CD4-positive, alpha-beta T cell (primary cell): ENCODE measurements at regions not wholly inside any gene's neighbourhood (a gene's known extent, or its start where the extent isn't known, plus 50 kb on each side); places are given as distances from the start of the nearest gene placed in this dataset.

Experiments used
- ATAC-seq: fragments of 200-7000 bp; cut with Tn5 transposase; one replicate; pipeline ENCODE4 v1.10.0; 2022; ENCODE audit warnings: mild to moderate bottlenecking; ENCODE audit not compliant: poor library complexity
- CTCF ChIA-PET: fragments of 350-600 bp; sonication (Branson Sonifier 250); formaldehyde crosslinking; loops from one replicate; lab custom pipeline; 2021; ENCODE audit warnings: antibody characterized with exemption, inconsistent platforms; lab: Charles Lee
- POLR2A ChIA-PET: fragments of 350-600 bp; sonication (Branson Sonifier 250); formaldehyde crosslinking; loops from one replicate; lab custom pipeline; 2021; ENCODE audit warnings: antibody characterized with exemption, inconsistent platforms; lab: Charles Lee
- DNase-seq, 14 experiments: peaks; one replicate each; pipeline ENCODE4 v3.0.0-alpha.2; 2013 to 2020; ENCODE audit warnings: mixed read lengths in 2 of 14
- H3K27ac ChIP-seq, 2 donors: one replicate each; pipeline versions ENCODE4 v1.5.1 to v1.7.0; 2013; ENCODE audit warnings: low read length in 2 of 2, low read depth in 1 of 2, mild to moderate bottlenecking in 1 of 2
- H3K27me3 ChIP-seq, 2 experiments: 1 replicate in 1 of 2; 2 replicates in 1 of 2; pipeline versions ENCODE4 v1.6.1 to v1.7.0; 2013; ENCODE audit warnings: low read length in 2 of 2, control low read depth in 1 of 2, mild to moderate bottlenecking in 1 of 2, moderate library complexity in 1 of 2; ENCODE audit not compliant: insufficient read depth in 2 of 2, control insufficient read depth in 1 of 2
- H3K36me3 ChIP-seq: one replicate; pipeline ENCODE4 v1.6.1; 2013; ENCODE audit warnings: low read length, control low read depth; ENCODE audit not compliant: insufficient read depth
- H3K4me1 ChIP-seq: one replicate; pipeline ENCODE4 v1.6.1; 2013; ENCODE audit warnings: low read length, control low read depth; ENCODE audit not compliant: insufficient read depth
- H3K4me3 ChIP-seq: one replicate; pipeline ENCODE4 v1.5.1; 2013; ENCODE audit warnings: mild to moderate bottlenecking, low read length, moderate library complexity
- H3K9me3 ChIP-seq, 2 experiments: 1 replicate in 1 of 2; 2 replicates in 1 of 2; pipeline versions ENCODE4 v1.6.1 to v1.7.0; 2013; ENCODE audit warnings: low read length in 2 of 2, mild to moderate bottlenecking in 2 of 2, control low read depth in 1 of 2, moderate library complexity in 1 of 2; ENCODE audit not compliant: control insufficient read depth in 1 of 2, insufficient read depth in 1 of 2
- H3K27ac Mint-ChIP-seq: one replicate; pipeline ENCODE4 v1.8.0; 2020; ENCODE audit warnings: mixed read lengths
- H3K27me3 Mint-ChIP-seq: one replicate; pipeline ENCODE4 v1.8.0; 2021; ENCODE audit warnings: mixed read lengths
- H3K36me3 Mint-ChIP-seq: one replicate; pipeline ENCODE4 v1.8.0; 2021; ENCODE audit warnings: low read depth, mixed read lengths
- H3K4me1 Mint-ChIP-seq: one replicate; pipeline ENCODE4 v1.8.0; 2021; ENCODE audit warnings: low read depth, mixed read lengths
- H3K4me3 Mint-ChIP-seq: one replicate; pipeline ENCODE4 v1.8.0; 2020; ENCODE audit warnings: mild to moderate bottlenecking, mixed read lengths
- H3K9me3 Mint-ChIP-seq: one replicate; pipeline ENCODE4 v1.8.0; 2020; ENCODE audit warnings: mixed read lengths
- intact Hi-C, 2 experiments: fragments of 100-400 bp; cut with DNase I in 1 of 2; cut with micrococcal nuclease in 1 of 2; formaldehyde crosslinking; loops; one replicate each; pipeline versions ENCODE4 v1.15.1 to v1.9.0; 2023 to 2025; cut with DNase I, micrococcal nuclease
- TF ChIP-seq, protein P1 (sequence below): fragments of 200-600 bp; IDR thresholded peaks from one replicate; pipeline ENCODE4 v1.8.0; 2022; ENCODE audit warnings: antibody characterized with exemption, mild to moderate bottlenecking

DNA sequence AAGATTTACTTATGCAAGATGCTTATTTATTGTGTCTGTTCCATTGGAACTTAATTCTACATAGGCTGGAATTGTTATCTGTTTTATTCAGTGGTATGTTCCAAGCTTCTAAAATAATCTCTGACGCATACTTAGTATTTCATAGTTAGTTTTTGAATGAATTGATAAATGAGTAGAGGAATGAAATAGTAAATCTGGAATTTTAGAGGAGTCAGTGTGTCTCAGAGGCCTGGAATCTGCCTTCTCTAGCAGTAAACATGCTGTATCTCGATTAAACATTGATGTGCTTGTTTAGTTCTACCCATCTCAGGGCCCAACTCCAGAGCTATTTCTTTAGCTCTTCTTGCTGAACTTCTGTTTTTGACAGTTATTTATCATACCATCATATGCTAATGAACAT is 154.2 kb upstream of the MAGEC2 start:
- H3K9me3 Mint-ChIP-seq: no peaks in the 10 kb centered on the region
- no peak for ATAC-seq
- CTCF ChIA-PET: no interaction called here

GRCh38 chrX:142327182-142327581 is 122.1 kb upstream of the MAGEC2 start:
- TF ChIP-seq, protein P1, sequence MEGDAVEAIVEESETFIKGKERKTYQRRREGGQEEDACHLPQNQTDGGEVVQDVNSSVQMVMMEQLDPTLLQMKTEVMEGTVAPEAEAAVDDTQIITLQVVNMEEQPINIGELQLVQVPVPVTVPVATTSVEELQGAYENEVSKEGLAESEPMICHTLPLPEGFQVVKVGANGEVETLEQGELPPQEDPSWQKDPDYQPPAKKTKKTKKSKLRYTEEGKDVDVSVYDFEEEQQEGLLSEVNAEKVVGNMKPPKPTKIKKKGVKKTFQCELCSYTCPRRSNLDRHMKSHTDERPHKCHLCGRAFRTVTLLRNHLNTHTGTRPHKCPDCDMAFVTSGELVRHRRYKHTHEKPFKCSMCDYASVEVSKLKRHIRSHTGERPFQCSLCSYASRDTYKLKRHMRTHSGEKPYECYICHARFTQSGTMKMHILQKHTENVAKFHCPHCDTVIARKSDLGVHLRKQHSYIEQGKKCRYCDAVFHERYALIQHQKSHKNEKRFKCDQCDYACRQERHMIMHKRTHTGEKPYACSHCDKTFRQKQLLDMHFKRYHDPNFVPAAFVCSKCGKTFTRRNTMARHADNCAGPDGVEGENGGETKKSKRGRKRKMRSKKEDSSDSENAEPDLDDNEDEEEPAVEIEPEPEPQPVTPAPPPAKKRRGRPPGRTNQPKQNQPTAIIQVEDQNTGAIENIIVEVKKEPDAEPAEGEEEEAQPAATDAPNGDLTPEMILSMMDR: no peak
- Mint-ChIP-seq H3K27me3 (no peaks in the 10 kb centered on the region), H3K4me1 (no peaks in the 10 kb centered on the region), H3K4me3 (no peak overlapping the region), H3K9me3 (peaks cover 6% of the 10 kb centered on the region), H3K36me3 (no peaks in the 10 kb centered on the region), H3K27ac (no peak overlapping the region)
- H3K36me3 ChIP-seq: no peaks in the 10 kb centered on the region
- no peaks in the 10 kb centered on the region for H3K4me1 ChIP-seq
- CTCF ChIA-PET: no interaction called here
- H3K27ac ChIP-seq: no peak overlapping the region
- no peak overlapping the region for H3K4me3 ChIP-seq
- ATAC-seq (no peak), DNase-seq (no peak)
- intact Hi-C loops: no loop called here
- H3K9me3 ChIP-seq: peaks cover 0 to 12% of the 10 kb centered on the region in 2 experiments
- POLR2A ChIA-PET: no interaction called here
- H3K27me3 ChIP-seq: no peaks in the 10 kb centered on the region

More for the DNA sequence above, 154.2 kb upstream of the MAGEC2 start:
- no peaks in the 10 kb centered on the region for H3K36me3 Mint-ChIP-seq
- H3K27ac ChIP-seq: no peak overlapping the region
- H3K27ac Mint-ChIP-seq: no peak overlapping the region
- POLR2A ChIA-PET: no interaction called here
- no peak overlapping the region for H3K4me3 ChIP-seq
- H3K4me1 ChIP-seq: no peaks in the 10 kb centered on the region
- H3K4me1 Mint-ChIP-seq: no peaks in the 10 kb centered on the region
- DNase-seq: no peak
- no peaks in the 10 kb centered on the region for H3K27me3 Mint-ChIP-seq
- no peaks in the 10 kb centered on the region for H3K9me3 ChIP-seq
- H3K36me3 ChIP-seq: no peaks in the 10 kb centered on the region
- TF ChIP-seq, protein P1: no peak
- intact Hi-C loops: no loop called here
- no peaks in the 10 kb centered on the region for H3K27me3 ChIP-seq
- H3K4me3 Mint-ChIP-seq: no peak overlapping the region

GRCh38 chrX:142312591-142312990 is 107.5 kb upstream of the MAGEC2 start:
- TF ChIP-seq, protein P1: no peak
- no peaks in the 10 kb centered on the region for H3K9me3 ChIP-seq
- no peak overlapping the region for H3K27ac Mint-ChIP-seq
- no peaks in the 10 kb centered on the region for H3K4me1 Mint-ChIP-seq
- CTCF ChIA-PET: interaction anchor here (0.5 kb wide), 1 partner anchor 364 kb away, joined by 3 read pairs; no protein-coding TSS in a partner anchor
- POLR2A ChIA-PET: no interaction called here
- no peaks in the 10 kb centered on the region for H3K27me3 Mint-ChIP-seq
- H3K27ac ChIP-seq: no peak overlapping the region
- H3K36me3 ChIP-seq: no peaks in the 10 kb centered on the region
- H3K4me1 ChIP-seq: no peaks in the 10 kb centered on the region
- H3K4me3 Mint-ChIP-seq: no peak overlapping the region
- no peak overlapping the region for H3K4me3 ChIP-seq
- H3K36me3 Mint-ChIP-seq: no peaks in the 10 kb centered on the region
- DNase-seq (no peak), ATAC-seq (no peak)
- no peaks in the 10 kb centered on the region for H3K27me3 ChIP-seq
- intact Hi-C loops: no loop called here
- H3K9me3 Mint-ChIP-seq: peaks cover 8% of the 10 kb centered on the region
